ENCODE measurements at regions not wholly inside any gene's neighbourhood (a gene's known extent, or its start where the extent isn't known, plus 50 kb on each side); places are given as distances from the start of the nearest gene placed in this dataset.

- no peak for DNase-seq (ENCODE audit: low read depth, low spot score)
- no peak overlapping the region for H3K4me3 ChIP-seq (ENCODE audit: low read length)
Observed at GRCh38 chr1:17925290-17926237, 170.4 kb downstream of the ACTL8 start.

GRCh38 chr1:17926906-17927305 lies 171.8 kb downstream of the ACTL8 start:
- no peak overlapping the region for H3K4me3 ChIP-seq (ENCODE audit: low read length)
- DNase-seq (ENCODE audit: low read depth, low spot score), result no peak

DNA sequence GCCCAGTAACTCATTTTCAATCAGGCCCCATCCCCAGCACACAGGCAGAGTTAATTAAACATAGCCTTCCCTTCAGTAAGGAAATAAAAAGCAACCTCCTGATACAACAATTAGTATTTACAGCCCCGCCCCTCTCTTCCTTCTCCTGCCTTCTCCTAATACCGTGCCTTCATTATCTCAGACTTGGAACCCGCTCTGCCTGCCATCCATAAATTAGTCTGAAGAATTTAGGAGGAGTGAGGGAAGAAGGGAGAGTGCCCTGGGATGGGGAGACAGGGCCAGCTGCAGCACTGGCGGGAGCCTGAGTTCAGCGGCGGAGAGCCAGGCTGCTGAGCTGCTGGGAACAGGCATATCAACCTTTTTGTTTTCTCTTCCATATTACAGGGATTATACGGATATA lies 172.8 kb downstream of the ACTL8 start:
- no peak overlapping the region for H3K4me3 ChIP-seq (ENCODE audit: low read length)
- no peak for DNase-seq (ENCODE audit: low read depth, low spot score)

DNA sequence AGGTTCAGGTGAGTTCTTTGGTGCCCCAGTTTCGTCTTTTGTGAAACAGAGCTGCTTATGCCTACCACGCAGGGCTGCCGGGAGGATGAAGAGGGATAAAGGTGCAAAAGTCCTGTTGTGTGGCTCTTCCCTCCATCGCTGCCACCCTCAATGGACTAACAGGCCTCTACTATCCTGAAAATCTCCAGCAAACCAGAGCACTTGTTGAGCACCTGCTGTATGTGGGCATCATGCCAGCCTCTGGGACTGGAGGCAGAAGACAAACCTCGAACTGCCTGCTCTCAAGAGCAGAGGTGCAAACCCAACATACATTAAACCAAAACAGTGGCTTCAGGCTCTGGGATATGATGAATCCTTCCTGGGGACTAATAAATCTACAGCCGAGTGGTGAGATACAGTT lies 174.1 kb downstream of the ACTL8 start:
- no peak for DNase-seq (ENCODE audit: low read depth, low spot score)
- H3K4me3 ChIP-seq (ENCODE audit: low read length), result no peak overlapping the region

DNA sequence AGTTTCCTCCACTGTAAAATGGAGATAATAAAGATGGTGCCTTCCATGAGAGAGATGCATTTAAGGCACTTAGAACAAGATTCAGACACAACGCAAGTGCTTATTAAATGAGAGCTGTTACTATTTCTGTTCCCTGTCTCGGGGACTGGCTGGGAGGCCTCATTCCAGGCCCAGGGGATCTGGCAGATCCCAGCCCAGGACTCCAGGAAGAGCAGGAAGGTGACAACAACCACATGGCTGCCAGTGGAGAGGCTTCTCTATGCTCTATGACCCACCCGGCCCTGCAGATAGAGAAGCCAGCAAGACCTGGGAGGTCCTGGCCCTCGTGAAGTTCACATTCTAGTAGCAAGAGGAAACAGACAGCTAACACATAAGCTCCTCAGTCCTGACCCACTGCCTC lies 175.5 kb downstream of the ACTL8 start:
- no peak for DNase-seq (ENCODE audit: low read depth, low spot score)
- H3K4me3 ChIP-seq (ENCODE audit: low read length), result no peak overlapping the region

- no peak for DNase-seq (ENCODE audit: low read depth, low spot score)
- no peak overlapping the region for H3K4me3 ChIP-seq (ENCODE audit: low read length)
Observed at GRCh38 chr1:17932164-17932563, 175.4 kb upstream of the IGSF21 start.

DNA sequence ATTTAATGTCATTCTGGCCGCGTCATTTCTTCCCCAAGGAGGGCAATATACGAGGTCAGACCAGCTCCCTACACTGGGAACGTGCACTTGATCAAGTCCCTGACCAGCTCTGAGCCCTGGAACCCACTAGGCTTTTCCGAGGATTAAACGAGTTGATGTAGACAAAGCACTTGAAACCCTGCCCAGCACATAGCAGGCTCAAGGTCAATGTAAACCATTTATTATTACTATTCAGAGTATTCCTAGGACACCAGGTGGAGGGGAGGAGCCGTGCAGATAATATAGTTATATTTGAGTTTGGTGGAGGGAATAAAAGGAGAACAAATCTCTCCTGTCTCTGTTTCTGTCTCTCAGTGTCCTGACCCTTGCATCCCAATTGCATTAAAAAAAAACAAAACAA lies 174.1 kb upstream of the IGSF21 start:
- DNase-seq (ENCODE audit: low read depth, low spot score), result no peak
- no peak overlapping the region for H3K4me3 ChIP-seq (ENCODE audit: low read length)

DNA sequence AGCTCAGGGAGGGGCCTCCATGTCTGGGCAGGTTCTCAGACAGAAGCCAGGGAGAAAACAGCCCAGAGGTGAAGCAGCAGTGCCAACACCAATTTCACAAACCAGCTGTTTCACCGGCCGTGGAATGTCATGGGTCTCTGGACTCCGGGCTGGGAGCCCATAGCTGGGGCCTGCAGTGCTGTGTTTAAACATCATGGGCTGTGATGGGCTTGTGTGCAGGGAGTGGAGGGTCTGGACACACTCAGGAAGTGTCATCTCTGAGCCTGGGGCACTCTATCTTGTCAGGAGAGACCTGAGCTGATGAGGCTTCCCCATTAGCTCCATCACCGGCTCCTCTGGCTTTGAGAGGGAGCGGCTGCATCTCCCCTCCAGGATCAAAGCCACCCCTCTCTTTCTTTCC lies 173.6 kb upstream of the IGSF21 start:
- DNase-seq (ENCODE audit: low read depth, low spot score), result no peak
- no peak overlapping the region for H3K4me3 ChIP-seq (ENCODE audit: low read length)

DNA sequence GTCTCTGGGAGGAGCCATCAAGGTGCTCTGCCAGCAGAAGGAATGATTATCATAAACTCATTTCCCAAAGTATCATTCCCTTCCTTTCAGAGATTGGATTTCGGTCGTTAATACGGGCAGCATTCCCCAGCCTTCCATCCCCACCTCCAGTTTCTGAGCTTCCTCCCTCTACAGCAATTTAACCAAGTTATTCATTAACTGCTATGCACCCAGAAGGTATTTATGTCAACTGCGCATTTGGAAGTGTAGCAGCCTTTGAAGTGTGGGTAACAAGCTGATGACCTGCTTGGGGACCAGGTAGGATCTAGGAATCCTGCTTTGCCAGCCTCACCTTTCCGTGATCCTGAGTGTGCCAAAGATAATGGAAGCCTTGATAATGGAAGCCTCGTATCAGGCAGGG lies 172.4 kb upstream of the IGSF21 start:
- H3K4me3 ChIP-seq (ENCODE audit: low read length), result no peak overlapping the region
- no peak for DNase-seq (ENCODE audit: low read depth, low spot score)

DNA sequence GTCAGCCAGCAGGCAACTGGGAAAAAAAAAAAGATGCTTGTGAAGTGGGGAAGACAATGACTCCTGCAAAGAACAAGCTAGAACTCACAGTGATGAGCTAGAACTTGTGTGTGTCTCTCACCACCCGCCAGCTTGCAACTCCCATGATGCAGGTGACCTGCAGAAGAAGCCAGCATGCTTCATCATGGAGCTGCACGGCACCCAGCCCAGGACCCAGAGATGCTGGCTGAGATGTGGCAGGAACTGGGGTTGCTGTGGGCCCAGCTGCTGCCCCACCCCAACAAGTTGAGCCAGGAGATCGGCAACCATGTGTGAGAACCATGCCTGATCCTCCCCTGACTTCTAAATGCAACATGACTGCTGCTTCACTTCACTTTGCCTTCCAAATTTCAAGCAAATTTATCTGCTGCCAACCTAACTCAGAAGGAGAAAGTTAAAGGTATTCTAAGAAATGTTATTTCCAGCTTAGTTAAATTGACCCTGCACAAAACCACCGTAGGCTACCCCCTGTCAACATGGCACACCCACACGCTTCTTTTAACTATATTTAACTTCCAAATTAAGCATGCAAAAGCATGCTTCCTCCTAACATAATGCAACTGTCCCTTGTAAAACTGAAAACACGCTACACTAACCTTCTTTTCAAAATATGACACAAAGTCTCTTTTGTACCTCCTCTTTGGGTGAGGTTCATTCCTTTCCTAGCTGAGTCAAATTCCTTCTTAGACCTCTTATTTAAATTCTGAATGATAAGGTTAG lies 166.0 kb upstream of the IGSF21 start:
- no peak overlapping the region for H3K4me3 ChIP-seq (ENCODE audit: low read length)
- no peak for DNase-seq (ENCODE audit: low read depth, low spot score)

GRCh38 chr1:17943506-17943905 lies 164.1 kb upstream of the IGSF21 start:
- DNase-seq (ENCODE audit: low read depth, low spot score), result no peak
- no peak overlapping the region for H3K4me3 ChIP-seq (ENCODE audit: low read length)

DNA sequence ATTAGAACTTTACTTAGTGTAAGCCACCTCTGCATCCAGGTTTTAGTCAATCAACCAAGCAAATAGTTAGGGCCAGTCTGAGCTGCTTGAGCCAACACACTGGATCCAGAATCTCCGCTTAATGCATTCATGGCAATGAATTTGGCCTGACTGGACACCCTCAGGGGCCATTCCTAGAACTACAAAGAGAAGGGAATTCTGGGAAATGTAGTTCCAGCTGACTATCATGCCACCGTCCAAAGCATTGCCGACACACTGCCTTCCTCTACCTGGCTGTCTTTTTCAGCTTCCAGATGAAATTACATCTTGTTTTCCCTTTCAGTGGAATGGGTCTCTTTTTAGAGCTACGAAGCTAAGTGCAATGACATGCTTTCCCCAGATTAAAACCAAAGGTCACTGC lies 163.0 kb upstream of the IGSF21 start:
- no peak for DNase-seq (ENCODE audit: low read depth, low spot score)
- no peak overlapping the region for H3K4me3 ChIP-seq (ENCODE audit: low read length)

GRCh38 chr1:17946434-17946833 lies 161.2 kb upstream of the IGSF21 start:
- no peak for DNase-seq (ENCODE audit: low read depth, low spot score)
- no peak overlapping the region for H3K4me3 ChIP-seq (ENCODE audit: low read length)

- DNase-seq (ENCODE audit: low read depth, low spot score), result no peak
- no peak overlapping the region for H3K4me3 ChIP-seq (ENCODE audit: low read length)
Observed at GRCh38 chr1:17948594-17948993, 159.0 kb upstream of the IGSF21 start.

DNA sequence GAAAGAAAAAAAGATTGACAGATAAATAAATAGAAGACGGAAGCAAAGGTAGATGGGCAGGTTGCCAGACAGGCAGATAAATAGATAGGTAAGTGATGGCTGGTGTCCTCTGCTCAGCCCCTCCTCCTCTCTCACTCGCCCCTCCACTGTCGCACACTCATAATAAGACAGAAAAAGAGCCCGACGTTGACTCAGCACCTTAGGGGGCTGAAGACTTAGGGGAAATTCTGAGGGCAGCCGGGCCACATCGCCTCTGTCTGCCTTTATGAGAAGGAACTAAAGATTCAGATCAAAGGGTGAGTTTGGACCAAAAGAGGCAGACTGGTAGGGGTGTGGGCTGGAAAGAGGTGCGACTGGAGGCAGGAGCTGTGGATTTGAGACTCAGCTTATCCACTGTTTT lies 158.1 kb upstream of the IGSF21 start:
- no peak for DNase-seq (ENCODE audit: low read depth, low spot score)
- H3K4me3 ChIP-seq (ENCODE audit: low read length), result no peak overlapping the region

DNA sequence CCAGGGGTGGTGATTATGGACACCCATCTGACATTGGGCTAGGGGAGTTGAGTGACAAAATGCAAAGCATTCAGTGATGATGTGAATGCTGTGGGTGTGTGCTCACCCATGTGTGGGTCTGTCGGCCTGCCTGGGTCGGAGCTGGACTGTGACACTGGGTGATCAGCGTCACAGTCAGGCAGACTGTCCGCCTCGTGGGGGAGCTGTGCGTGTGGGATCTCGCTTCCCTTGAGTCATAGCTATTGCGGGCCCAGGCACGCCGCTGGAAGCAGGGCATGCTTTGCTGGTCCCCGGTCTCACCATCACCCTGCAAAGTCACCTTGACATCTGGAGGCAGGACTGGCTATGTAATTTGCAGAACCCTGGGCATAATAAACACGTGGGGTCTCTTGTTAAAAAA lies 156.9 kb upstream of the IGSF21 start:
- DNase-seq (ENCODE audit: low read depth, low spot score), result no peak
- H3K4me3 ChIP-seq (ENCODE audit: low read length), result no peak overlapping the region

DNA sequence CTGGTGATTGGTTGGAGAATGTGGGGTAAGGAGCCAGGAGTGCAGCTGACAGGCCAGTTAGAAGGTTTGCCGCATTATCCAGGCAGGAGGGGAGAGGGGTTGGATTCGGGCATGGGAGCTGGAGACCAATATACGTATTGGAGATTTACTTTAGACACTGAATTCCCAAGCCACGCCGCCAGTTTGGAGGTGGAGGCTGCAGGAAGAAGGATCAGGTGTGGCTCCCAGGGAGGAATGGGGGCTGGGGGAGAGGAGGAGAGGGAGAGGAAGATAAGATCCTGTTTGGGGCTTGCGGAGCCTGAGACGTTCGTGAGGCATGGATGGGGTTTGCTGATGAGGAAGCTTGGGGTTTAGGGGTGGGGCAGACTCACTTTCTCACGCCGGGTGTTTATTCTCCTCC lies 155.1 kb upstream of the IGSF21 start:
- DNase-seq (ENCODE audit: low read depth, low spot score), result no peak
- no peak overlapping the region for H3K4me3 ChIP-seq (ENCODE audit: low read length)

GRCh38 chr1:17953921-17954320 lies 153.7 kb upstream of the IGSF21 start:
- H3K4me3 ChIP-seq (ENCODE audit: low read length), result no peak overlapping the region
- no peak for DNase-seq (ENCODE audit: low read depth, low spot score)

- no peak for DNase-seq (ENCODE audit: low read depth, low spot score)
- no peak overlapping the region for H3K4me3 ChIP-seq (ENCODE audit: low read length)
Observed at GRCh38 chr1:17955302-17956285, 152.0 kb upstream of the IGSF21 start.

Measured in Jurkat, Clone E6-1 (cell line).